SW480 (cell line): ENCODE measurements at regions not wholly inside any gene's neighbourhood (a gene's known extent, or its start where the extent isn't known, plus 50 kb on each side); places are given as distances from the start of the nearest gene placed in this dataset.
"Not testable (repeated sequence)": the region's sequence is repeated elsewhere in the genome, so short reads cannot be mapped to it uniquely, and the experiment has no call there.

Experiments
- DNase-seq: peaks from one replicate; pipeline ENCODE4 v3.0.0-alpha.2; 2016; ENCODE audit warnings: low spot score

- DNase-seq, result no peak
Measured at GRCh38 chr5:126236994-126237393, 186.2 kb upstream of the GRAMD2B start.

- no peak for DNase-seq
Measured at GRCh38 chr5:126248611-126249010, 174.6 kb upstream of the GRAMD2B start.

DNA sequence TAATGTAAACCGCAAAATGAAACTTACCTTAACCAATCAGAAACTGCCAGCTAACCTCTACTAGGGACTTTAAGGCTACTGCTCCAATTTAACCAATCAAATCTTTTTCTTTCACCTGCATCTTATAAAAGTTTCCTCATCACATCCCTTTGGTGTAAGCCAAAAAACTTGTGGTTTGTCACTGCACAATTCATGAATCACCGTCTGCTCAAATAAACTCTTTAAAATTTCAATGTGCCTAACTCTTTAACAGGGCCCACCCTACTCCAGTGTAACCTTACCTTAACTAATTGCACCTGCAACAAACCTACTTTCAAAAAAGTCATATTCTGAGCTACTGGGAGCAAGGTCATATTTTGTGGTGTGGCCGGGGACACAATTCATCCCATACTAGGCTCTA is 172.2 kb upstream of the GRAMD2B start:
- no peak for DNase-seq

- DNase-seq, result no peak
Measured at GRCh38 chr5:126253406-126253805, 169.8 kb upstream of the GRAMD2B start.

GRCh38 chr5:126263591-126264184 is 159.5 kb upstream of the GRAMD2B start:
- DNase-seq, result no peak

DNA sequence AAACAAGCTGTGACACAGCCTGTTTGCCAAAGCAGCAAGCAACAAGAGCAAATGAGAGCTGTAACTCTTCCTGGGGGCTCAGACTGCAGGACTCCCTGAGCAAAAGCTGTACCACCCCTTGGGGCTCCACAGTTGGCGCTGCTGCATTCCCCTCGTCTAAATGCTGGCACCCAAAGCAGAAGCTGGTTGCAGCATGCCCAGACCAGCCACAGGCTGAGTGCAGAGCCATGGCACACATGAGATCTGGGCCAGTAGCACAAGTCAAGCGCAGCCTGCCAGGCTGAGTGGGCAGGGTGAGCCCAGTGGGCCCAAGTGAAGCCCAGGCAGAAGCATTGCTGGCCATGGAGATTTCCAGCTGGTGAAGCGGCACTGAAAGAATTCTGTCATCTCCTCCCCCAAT is 157.3 kb upstream of the GRAMD2B start:
- DNase-seq, result no peak

DNA sequence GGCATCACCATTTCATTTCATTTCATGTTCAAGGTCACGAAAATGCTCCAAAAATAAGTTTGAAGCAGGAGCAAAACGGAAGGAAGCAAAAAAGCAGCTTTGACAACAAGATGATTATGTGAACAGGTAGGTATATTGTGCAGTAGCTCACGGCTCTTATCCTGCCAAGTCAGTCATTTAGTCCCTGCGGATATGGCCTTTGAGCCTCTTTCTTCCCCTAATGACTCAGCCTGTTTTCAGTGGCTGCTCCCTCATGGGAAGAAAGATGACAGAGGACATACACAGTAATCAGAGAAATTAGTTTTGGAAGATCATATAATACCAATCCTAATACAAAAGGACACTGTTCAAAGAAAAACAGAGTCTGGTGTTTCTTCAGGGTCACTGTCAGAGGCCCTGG is 155.8 kb upstream of the GRAMD2B start:
- DNase-seq, result no peak

DNA sequence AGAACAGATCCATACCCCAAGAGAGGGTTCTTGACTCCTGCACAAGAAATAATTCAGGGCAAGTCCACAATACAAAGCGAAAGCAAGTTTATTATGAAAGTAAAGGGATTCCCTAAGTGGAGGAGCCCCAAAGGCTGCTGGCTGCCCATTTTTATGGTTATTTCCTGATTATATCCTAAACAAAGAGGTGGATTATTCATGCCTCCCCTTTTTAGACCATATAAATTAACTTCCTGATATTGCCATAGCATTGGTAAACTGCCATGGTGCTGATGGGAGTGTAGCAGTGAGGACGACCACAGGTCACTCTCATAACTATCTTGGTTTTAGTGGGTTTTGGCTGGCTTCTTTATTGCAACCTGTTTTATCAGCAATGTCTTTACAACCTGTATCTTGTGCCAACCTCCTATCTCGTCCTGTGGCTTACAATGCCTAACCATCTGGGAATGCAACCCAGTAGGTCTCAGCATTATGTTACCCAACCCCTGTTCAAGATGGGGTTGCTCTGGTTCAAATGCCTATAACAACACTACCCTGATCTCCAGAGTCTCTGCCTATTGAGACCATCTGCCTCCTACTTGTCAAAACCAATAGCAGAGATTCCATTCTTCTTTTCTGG is 154.4 kb upstream of the GRAMD2B start:
- no peak for DNase-seq

- no peak for DNase-seq
Measured at GRCh38 chr5:126269511-126269910, 153.7 kb upstream of the GRAMD2B start.

DNA sequence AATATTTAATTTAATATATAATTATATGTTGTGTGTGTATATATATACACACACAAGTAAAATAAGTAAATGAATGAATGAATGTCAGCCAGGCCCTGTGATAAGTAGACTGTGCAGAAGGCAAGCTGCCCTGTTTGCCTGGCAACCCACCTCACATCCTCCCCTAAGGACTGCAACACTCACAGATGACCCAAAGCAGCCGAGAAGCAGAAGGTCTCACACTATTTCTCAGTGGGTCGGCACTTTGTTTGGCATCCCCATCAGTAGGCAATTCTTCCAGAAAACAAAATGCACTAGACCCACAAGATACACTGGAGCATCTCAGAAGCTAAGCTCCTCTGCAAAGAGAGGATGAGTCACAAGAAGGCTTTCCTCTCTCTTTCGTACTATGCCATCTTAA is 152.1 kb upstream of the GRAMD2B start:
- DNase-seq, result no peak

DNA sequence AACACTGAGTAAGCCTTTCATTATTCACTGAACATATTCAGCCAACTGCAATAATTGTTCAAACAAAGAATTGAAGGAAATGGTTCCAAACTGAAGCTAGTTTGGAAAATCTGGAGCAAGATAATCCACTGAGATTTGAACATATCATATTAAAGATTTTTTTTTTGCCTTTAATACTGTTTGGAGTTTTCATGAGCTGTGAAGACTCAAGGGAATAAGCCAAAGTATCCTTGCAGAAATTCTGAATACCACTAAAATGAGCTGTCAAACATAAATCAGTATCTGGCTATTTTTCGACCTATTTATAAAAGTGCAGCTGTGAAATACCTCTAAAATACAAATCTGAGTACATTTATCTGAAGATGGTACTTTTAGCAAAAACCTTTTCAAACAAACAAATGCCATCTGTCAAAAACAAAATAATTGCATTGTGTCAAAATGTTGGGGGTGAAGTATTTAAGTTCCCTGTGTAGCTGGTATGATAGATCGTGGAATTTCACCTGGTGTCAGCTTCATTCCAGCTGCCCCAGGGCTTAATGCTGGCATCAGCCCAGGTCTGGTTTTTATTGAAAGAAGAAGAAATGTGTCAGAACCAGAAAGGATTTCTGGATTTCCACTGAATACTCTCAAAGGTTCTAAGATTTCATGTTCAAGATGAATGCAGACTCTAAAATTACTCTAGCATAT is 149.0 kb upstream of the GRAMD2B start:
- no peak for DNase-seq

- no peak for DNase-seq
Measured at GRCh38 chr5:126274763-126275125, 148.5 kb upstream of the GRAMD2B start.

GRCh38 chr5:126277762-126278161 is 145.4 kb upstream of the GRAMD2B start:
- DNase-seq, result no peak

DNA sequence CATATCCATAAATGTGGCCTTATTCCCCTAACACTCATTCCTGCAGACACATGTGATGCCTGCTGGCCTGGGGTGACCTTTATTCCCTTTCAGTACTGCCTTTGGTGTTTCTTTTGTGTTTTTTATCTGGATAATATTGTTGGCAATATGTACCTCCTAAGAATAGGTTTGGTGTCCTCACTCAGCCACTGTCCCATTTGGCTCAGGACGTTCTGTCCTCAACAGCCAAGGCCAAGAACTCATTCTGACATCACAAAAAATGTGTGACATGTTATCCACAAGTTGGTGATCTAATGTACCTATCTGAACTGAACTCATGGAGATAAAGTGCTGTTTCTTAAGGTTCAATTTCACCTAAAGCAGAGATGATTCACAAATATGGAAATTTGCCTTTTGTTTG is 142.9 kb upstream of the GRAMD2B start:
- DNase-seq, result no peak

GRCh38 chr5:126280846-126281245 is 142.4 kb upstream of the GRAMD2B start:
- no peak for DNase-seq

- no peak for DNase-seq
Measured at GRCh38 chr5:126284977-126285696, 138.1 kb upstream of the GRAMD2B start.

GRCh38 chr5:126296121-126296520 is 127.1 kb upstream of the GRAMD2B start:
- DNase-seq, result not testable (repeated sequence)

DNA sequence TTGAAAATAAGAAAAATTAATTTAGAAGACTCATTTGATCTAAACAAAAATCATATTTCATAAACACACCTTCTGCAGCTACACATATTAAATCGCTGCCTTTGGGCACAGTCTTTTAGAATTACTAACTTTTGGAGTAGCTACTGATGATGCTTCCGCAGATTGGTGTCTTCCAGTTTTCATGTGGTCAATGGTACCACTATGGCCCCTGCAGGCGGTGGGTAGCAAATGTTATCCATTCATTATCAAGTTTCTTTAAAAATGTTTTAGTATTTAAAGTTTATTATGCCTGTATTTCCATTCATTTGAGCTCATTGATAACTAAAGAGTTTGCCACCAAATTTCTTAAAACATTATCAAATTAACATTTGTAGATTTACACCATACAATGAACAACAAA is 122.9 kb upstream of the GRAMD2B start:
- no peak for DNase-seq

DNA sequence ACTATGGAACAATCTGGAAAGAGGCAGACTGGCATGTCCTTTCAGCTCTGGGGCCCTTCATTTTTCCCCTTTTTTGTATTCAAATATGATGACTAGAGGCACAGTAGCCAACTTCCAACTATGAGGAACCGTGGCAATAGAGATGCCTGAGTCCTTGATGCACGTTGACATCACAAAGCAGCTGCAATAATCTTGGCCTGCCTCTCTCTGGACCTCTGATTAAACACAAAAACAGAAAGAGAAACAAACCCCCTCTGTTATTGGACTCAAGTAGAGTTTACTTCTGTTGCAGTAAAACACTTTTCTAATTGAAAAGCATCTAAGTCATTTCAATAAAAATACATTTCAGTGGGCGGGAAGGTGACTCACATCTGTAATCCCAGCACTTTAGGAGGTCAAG is 122.2 kb upstream of the GRAMD2B start:
- no peak for DNase-seq

DNA sequence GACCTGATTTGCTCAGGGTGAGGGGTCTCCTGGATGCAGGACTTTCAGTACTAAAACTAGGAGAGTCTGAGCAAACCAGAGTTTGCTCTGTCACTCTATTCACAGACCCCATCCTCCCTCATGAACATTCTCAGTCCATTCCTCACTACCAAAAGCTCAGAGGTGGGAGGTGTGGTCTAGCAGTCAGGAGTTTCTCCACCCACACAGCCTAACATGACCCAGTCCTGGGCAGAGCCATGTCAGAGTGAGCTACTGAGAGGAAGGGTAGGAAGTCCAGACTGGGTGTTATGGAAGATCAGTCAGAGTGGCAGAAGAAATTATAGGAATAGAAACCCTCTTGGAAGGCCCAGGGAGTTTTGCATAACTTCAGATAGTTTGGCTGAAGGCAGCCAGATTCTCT is 113.3 kb upstream of the GRAMD2B start:
- no peak for DNase-seq

DNA sequence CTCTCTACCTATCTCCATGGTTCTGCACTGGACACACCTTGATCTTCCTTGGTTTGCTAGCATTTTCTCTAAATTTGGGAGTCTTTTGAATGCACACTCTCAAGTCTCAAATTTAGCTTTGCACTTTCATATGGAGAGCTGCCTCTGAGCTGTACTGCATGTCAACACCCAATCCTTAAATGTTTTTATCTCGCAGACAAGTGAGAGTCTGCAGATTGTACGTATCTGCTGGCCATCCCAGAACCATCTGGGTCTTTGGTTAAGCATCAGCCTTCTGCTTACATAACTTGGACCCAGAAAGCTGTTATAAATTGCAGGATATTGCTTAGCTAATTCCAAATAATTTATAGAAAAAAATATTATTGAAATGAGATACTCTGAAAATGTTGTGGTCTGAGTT is 111.4 kb upstream of the GRAMD2B start:
- no peak for DNase-seq

GRCh38 chr5:126315341-126315740 is 107.9 kb upstream of the GRAMD2B start:
- no peak for DNase-seq

GRCh38 chr5:126332326-126332725 is 90.9 kb upstream of the GRAMD2B start:
- DNase-seq, result no peak
